ENCODE measurements at regions not wholly inside any gene's neighbourhood (a gene's known extent, or its start where the extent isn't known, plus 50 kb on each side); places are given as distances from the start of the nearest gene placed in this dataset.
"Not testable (repeated sequence)": the region's sequence is repeated elsewhere in the genome, so short reads cannot be mapped to it uniquely, and the experiment has no call there.

DNA sequence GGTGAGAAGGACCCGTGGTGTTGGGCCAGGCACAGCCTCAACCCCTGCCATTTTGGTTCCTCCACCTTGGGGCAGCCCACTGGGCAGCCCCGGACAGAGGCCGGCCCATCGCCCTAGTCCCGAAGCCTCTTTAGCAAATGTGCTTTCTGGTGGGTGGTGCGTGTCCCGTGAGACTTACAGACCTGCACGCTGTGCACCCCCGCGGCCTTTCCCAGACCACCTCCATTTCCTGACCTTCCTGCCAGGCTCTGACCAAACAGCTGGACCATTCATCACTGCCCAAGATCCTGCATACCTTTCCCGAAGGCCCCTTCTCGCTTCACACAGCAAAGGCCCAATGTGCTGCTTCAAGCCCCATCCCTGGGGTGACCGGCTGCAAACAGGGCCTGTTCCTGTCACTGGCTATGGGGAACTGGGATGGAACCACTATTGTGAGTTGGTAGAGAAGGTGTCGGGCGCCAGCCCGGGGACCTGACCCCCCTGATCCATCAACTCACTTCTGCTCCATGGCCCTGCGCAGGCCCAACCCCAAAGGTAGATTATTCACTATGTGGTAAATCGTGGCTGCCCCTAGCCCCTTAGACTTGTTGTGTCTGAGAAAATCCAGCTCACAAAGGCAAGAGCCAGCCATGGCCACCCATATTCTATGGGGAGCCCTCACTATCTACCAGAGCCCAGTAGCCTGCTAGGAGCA is 341.0 kb downstream of the EIPR1 start:
- no peak for DNase-seq (ENCODE audit: low read depth)

DNA sequence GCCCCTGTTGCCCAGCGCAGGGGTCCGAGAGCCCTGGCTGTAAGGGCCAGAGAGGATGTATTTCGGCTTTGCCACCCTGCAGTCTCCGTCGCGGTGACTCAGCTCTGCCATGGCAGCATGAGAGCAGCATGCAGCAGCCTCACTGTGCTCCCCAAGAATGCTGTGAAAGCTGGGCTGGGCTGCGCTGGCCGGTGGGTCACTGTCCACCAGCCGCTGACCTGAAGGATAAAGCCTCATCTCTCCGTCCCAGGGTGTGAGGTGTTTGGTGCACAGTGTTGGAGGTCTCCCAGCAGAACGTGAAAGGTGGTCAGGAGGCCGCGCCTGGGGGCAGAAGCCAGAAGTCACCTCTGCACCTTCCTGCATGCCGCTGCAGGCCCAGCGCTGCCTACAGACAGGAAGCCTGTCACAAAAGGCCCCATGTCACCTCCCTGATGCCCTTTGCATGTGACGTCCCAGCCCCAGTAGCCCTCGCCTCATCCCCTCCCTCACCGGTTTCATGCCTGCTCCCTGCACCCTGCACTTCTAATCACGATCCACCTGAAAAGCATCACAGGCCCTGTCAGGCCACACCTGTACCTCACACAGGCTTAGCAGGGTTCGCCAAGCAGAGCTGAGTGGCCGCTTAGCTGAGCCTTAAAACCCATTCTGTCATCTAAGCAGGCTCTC is 342.1 kb downstream of the EIPR1 start:
- no peak for DNase-seq (ENCODE audit: low read depth)

DNA sequence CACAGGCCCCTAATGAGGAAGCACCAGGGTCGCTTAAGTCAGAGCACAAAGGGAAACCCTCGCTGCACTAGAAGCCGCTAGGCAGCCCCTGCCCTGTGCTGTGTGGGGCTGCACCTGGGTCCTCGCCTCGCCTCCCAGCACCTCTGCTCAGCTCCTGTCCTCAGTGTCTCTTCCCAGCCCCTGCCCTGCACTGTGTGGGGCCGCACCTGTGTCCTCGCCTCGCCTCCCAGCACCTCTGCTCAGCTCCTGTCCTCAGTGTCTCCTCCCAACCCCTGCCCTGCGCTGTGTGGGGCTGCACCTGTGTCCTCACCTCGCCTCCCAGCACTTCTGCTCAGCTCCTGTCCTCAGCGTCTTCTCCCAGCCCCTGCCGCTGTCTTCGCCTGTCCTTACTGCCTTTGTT is 342.8 kb downstream of the EIPR1 start:
- DNase-seq (ENCODE audit: low read depth): no peak

DNA sequence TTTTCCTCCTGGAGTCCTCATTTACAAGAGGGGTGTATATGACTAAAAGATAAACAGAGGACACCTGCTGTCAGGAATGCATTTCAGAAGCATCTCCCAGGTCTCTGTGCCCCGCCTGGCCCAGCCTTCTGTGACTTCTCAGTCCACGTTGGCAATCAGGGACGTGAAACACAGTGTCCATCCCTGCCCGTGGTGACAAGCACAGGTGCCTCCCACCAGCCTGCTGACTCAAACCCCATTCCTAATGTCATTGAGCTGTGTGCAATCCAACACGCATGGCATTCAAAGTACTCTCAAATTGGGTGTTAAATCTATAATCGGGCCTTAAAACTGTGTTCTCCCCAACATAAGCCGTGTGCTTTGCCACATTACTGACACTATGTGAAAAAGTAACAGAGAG is 343.2 kb downstream of the EIPR1 start:
- no peak for DNase-seq (ENCODE audit: low read depth)

DNA sequence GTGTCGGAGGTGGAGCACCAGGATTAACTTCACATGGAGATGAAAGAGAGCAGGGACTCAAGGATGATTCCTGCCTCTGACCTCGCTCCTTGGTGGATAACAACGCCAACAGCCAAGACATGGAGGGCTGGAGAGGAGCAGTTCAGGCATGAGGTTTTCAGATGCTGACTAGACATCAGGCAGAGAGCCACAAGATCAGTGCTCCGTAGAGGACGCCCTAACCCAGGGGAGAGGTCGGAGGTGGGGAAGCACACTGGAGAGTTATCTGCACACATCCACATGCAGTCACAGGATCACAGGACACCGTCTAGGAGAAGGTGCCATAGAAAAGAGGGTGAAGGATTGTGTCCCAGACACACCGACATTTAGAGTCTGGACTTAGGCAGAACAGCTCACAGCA is 344.3 kb downstream of the EIPR1 start:
- no peak for DNase-seq (ENCODE audit: low read depth)

DNA sequence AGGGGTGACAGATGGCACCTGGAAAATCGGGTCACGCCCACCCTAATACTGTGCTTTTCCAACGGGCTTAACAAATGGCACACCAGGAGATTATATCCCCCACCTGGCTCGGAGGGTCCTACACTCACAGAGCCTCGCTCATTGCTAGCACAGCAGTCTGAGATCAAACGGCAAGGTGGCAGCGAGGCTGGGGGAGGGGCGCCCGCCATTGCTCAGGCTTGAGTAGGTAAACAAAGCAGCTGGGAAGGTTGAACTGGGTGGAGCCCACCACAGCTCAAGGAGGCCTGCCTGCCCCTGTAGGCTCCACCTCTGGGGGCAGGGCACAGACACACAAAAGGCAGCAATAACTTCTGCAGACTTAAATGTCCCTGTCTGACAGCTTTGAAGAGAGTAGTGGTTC is 346.8 kb downstream of the EIPR1 start:
- DNase-seq (ENCODE audit: low read depth): not testable (repeated sequence)

DNA sequence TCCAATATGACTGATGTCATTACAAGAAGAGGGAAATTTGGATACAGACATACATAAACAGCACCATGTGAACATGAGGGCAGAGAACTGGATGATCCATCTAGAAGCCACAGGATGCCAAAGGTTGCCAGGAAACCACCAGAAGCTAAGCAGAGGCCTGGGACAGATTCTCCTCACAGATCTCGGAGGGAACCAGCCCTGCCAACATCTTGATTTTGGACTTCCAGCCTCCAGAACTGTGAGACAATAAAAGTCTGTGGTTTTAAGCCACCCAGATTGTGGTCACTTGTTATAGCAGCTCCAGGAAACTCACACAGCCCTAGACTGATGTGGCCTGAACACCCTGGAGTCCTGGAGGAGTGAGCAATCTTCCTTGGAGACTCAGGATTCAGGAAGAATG is 351.6 kb downstream of the EIPR1 start:
- no peak for DNase-seq (ENCODE audit: low read depth)

DNA sequence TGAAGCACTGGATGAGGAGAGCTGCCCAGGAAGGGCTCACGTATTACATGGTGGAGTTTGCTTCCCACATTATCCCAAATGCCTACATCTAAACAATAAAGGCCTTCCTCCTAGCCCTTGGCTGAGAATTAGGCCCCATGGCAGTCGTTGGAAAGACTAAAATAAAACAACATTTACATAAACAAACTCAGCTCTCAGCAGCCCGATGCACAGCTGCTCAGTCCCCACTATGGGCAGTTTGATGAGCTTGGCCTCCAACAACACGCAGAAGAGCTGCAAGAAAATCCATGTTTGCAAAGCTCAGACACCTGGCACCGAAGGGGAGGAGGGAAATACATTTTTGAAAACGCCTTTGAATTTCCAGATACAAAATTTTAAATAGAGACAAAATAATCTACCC is 352.4 kb downstream of the EIPR1 start:
- DNase-seq (ENCODE audit: low read depth): no peak

DNA sequence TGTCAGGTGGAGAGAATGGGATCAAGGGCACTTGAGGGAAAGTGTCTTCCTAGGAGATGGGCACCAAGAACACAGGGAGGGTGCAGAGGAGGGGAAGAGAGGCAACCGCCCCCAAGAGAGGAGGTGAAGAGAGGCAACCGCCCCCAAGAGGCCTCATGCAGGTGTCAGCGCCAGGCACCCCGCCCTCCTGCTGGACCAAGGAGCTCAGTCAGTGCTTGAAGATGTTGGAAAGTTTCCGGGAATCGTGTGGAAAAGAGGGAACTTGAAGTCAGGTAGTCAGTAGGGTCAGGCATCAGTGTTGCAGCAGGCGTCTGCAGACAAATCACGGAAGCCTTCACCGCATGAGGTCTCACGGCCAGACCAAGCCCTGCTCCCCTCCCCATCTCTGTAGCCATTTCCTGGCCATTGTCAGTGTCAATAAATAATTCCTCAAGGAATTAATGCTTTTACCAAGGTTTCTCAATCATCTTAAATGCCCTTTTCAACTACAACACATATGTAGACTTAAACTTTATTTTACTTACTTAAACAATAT is 353.1 kb downstream of the EIPR1 start:
- DNase-seq (ENCODE audit: low read depth): no peak

DNA sequence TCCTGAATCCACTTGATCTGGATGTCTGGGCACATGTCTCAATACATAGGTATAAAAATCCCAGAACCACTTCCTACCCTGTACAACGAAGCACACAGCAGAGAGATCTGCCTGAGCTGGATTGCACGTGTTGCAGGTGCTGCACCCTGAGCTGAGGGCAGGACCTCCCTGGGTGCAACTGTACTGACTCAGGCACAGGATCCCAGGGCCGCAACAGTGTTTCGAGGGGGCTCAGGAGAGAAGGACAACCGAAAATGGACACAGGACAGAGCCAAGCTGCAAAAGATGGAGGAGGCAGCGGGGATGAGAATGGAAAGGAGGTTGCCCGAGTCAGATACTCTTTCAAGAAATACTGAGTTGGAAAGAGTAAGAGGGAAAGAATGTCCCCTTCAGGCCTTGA is 354.1 kb downstream of the EIPR1 start:
- no peak for DNase-seq (ENCODE audit: low read depth)

DNA sequence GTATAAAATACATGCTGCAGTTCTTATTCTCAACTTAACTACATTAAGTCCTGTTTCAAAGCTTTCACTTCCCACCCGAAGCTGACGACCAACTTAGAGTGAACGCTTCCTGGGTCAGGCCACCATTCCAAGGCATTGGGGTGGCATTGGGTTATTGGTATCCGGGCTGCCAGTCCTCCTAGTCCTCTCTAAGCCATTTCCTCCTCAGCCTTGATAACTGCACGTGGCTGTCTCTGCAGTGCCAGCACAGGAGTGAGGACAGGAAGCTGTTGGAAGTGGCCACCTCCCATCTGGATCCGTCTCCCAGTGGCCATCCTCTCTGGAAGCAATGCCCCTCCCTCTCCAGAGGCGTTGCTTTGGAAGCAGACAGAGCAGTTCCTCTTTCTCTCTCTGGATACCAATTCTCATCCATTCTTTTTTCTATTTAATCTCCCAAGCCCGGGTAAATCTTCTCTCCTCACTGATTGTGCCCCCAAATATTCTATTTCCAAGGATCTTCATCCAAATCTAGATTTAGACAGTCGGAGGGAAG is 354.7 kb downstream of the EIPR1 start:
- no peak for DNase-seq (ENCODE audit: low read depth)

DNA sequence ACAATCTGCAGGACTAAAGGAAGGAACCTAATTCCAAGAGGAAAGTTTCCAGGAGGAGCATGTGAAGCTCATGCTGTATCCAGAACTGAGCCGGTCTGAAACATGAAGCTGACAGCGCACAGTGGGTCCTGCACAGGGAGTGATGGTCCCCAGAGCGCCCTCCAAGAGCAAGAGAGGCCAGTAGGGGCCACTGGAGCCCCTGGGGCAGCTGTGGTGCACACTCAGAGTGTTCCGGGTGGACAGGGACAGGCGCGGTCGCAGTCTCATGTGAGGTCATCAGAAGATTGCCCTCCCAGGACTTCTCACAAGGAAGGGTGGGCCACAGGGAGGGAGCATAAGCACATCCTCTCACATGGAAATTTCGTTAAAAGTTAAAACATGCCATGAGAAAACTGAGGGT is 355.9 kb downstream of the EIPR1 start:
- no peak for DNase-seq (ENCODE audit: low read depth)

DNA sequence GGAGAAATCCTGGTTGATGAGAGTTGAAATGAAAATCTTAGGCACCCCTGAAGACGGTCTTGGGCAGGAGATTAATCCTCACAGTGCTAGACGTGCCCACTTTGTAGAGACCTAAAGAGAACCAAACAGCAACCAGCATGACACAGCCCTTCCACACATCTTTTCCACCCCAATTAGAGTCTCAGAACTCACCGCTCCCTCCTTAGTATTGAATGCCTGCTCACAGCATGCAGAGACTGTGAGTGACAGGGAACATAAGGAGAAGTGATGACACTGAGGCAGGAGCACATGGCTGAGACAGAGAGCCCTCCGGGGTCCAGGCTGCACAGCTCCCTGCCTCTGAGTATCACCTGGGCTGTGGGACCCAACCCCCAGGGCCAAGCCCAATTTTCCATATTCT is 367.6 kb downstream of the EIPR1 start:
- DNase-seq (ENCODE audit: low read depth): no peak

DNA sequence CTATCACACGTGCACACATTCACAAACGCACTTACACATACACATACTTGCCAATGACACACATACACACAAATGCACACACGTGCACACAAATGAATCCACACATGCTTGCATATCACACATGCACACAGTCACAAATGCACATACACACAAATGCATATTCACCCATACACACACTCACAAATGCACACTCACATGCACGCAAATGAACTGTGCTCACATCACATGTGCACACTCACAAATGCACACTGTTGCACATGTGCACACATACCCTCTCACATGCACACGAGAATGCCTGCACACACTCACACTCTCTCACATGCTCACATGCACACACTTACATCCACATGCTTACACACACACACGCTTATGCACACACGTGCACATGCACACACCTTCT is 368.1 kb downstream of the EIPR1 start:
- DNase-seq (ENCODE audit: low read depth): no peak

DNA sequence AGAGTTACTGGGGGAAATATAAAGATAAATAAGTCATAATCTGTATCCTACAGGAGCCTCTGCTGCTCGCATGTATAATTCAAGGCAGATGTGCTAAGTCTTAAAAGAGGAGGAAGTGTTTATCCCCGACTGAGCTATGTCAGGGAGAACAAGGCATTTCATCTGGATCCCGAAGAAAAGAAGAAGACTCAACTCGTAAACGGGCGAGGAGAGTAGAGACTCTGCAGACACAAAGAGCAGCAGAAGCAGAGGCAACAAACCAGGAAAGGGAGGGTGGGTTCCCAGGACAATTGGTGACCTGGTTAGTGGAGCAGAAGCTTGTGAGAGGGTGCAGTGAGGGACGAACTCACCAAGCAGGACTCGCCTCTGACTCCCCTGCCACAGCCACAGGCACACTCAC is 368.6 kb downstream of the EIPR1 start:
- no peak for DNase-seq (ENCODE audit: low read depth)

DNA sequence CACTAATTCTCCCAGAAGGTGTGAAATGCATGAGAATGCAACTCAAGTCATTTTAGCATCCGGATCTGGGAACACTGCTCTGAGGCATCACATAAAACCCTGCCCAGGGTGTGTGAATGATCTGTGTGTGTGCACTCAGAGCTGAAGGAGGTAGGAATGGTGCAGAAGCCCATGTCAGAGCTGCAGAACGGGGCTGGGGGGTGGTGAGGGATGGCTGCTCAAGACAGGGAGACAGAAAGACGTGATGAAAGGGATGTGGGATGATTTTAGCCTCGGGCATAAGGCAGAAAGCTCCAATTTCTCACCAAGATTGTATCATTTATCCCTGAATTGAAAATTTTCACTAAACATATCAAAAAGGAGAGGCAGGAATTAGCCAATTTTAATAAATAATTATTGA is 369.1 kb downstream of the EIPR1 start:
- no peak for DNase-seq (ENCODE audit: low read depth)

DNA sequence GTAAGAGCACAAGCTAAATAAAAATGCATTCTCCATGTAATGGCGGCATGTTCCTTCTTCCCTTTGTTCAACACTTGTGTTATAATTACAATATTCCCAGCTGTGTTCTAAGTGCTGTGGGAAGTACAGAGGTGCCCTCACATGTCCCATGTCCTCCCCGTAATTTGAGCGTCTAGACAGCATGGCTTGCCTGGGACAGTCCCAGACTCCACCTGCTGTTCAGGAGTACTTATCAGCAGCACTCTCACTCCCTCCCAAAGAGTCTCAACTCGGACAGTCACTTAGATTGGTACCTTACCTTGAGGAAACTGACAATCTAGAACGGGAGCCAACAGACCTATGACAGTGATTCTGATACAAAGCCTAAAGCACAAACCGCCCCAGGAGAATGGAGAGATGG is 370.5 kb downstream of the EIPR1 start:
- DNase-seq (ENCODE audit: low read depth): no peak

DNA sequence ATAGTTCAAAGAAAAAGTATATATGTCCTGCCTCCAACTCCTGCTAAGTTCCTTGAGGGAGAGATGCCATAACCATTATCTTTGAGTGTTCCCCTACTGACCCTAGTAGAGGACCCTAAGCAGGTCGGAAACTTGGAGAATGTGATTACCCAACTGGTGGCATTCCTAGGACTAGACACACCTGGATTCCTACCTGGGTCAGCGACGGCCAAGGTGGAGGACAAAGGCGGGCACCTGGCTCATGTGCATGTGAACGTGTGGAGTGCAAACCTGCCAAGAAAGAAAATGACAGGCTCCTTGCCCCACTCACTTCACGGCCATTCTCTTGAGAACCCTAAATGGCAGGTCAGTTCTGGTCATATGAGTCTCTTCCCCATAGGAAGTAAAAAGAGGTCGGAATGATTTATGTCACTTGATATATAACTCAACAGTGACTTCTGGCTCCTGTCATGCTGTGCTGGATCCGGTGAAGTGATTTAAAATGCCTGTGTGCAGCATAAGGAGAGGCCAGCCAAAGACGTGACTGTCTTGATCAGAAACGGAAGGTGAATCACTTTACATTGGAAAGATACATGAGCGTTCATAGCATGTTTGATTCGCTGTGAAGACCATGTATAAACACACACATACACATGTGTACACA is 371.6 kb downstream of the EIPR1 start:
- no peak for DNase-seq (ENCODE audit: low read depth)

DNA sequence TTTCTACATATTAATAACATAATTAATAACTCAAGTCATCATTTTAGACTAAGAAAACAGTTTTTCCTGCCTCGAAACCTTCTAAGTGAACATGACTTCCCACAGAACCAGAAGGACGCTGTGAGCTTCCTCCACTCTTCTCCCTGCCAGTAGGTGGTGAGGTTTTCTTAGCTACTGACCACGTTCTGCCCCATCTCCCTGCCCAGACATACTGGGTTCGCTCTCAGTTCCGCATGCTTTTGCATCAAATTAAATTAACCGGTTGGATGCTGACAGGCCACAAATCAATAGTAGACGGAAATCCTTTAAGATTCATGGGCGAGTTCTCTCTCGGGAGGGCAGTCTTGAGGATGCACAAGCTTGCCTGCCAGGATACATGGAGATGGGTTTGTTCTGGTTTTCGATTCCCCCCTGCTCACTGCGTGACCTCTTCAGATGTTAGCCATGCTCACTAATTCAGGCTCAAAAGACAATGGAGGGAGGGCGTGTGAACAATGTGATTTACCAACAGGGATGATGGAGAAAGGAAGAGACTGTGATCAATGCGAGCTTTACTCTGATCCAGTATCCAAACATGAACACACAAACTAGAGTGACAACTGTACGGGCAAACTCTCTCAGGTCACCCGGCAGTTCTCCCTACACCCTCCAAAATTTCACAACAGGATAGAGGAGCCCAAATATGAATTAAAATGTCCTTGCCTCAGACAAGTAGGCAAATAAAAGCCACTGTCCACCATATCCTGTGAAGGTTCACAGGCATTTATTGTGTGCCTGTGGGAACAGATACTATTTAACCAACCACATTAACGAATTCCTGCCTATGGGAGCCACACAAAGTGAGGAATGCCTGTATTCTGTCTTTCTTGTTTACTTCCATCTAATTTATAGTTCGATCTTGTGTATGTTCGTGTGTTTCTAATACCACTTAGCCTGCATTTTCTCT is 375.7 kb downstream of the EIPR1 start:
- no peak for DNase-seq (ENCODE audit: low read depth)

DNA sequence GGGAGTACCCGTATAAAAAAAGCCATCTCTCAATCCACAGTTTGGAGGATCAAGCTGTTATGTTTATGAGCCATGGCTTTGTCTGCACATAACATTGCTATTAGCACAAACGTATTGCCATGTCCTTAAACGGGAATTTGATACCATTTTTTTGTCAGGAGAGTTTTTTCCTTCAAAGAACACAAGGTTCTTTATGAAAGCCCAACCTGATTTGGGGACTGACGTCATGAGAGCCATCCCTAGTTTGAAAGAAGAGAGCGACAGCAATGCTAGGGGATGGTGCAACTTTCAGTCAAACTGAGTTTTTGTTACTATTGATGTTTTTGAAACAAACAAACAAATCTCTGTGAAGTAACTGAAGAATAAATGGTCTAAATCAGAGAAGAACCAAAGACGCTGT is 376.6 kb downstream of the EIPR1 start:
- no peak for DNase-seq (ENCODE audit: low read depth)

DNA sequence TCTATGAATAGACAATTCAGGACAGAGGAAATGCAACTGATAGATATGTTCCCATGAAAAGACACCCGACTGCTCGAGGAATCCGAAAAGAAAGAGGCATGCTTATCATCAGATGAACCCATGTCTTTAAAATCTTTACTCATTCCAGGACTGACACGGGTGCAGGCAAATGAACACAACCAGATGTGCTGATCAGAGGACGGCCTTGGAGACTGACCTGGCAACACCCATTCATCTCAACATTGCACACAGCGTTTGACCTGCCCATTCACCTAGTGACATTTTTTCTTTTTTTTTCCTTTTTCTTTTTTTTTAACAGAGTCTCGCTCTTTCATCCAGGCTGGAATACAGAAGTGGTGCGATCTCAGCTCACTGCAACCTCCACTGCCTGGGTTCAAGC is 377.5 kb downstream of the EIPR1 start:
- DNase-seq (ENCODE audit: low read depth): no peak

DNA sequence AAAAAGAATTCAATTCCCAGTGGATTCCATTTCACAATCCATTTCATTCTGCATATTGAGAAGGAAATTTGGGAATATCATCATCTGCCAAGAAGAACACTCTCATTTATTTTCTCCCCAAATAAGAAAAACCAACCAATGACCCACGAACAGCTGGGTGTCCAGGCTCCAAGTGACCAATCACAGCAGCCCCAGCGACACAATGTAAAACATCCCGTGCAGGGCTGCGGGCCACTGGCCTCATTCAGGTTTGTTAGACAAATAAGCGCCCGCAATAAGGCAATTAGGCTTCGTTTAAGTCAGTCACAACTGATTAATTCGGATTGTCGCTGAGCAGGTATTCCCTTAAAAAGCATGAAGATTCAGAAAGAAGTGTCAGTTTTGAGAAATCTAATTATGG is 378.6 kb downstream of the EIPR1 start:
- DNase-seq (ENCODE audit: low read depth): no peak
